Brain microvascular endothelial cell (primary cell): ENCODE measurements at regions not wholly inside any gene's neighbourhood (a gene's known extent, or its start where the extent isn't known, plus 50 kb on each side); places are given as distances from the start of the nearest gene placed in this dataset.

ENCODE experiments used
- DNase-seq: peaks from one replicate; pipeline ENCODE4 v3.0.0-alpha.2; 2020
- H3K27ac ChIP-seq: fragments of 250-450 bp; sonication (Bioruptor Pico); 2 replicates; pipeline ENCODE4 v1.5.1; 2020; ENCODE audit warnings: mild to moderate bottlenecking, moderate library complexity
- H3K27me3 ChIP-seq: fragments of 250-450 bp; sonication (Bioruptor Pico); replicated peaks from 2 replicates; pipeline ENCODE4 v1.5.1; 2020; ENCODE audit warnings: mild to moderate bottlenecking
- H3K36me3 ChIP-seq: fragments of 250-450 bp; sonication (Bioruptor Pico); replicated peaks from 2 replicates; pipeline ENCODE4 v1.5.1; 2020; ENCODE audit warnings: mild to moderate bottlenecking
- H3K4me3 ChIP-seq: 2 replicates; pipeline ENCODE4 v1.5.1; 2011; ENCODE audit warnings: low read depth, mild to moderate bottlenecking, control low read depth, low read length, moderate library complexity
- in situ Hi-C: cut with HindIII; loops from 2 replicates; pipeline ENCODE4 v1.10.0; 2017; ENCODE audit warnings: low sequenced_read_pairs, low pct_ligation_motif_present
- TF ChIP-seq, protein P1 (sequence below): IDR thresholded peaks from 2 replicates; pipeline ENCODE4 v1.5.1; 2011; ENCODE audit warnings: low read depth, mild to moderate bottlenecking, moderate library complexity, low read length, control low read depth, inconsistent platforms; ENCODE audit errors: missing control alignments

DNA sequence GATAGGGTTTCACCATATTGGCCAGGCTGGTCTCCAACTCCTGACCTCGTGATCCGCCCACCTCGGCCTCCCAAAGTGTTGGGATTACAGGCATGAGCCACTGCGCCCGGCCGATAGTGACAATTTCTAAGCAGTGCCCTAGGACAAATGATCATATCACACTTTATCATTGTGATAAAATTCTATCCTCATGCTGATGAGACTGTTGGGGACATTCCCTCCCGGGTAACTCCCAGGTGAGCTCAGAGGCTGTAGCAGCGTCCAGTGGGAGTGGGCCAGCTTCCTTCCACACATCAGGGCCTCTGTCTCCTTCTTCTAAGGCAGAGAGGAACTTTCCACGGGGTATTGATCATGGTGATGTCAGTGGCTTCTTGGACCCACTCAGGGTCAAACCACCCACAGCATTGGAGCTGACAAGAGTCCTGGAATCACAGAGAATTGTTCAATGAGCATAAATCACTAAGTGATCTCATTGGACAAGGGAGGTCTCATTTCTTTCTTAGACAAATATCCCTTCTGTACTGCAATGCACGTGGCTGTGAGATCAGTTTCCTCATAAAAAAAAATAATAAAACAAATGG lies 256.1 kb downstream of the KLF6 start:
- in situ Hi-C loops: no loop called here
- Histone ChIP-seq H3K4me3 (no peak overlapping the region), H3K27me3 (no peaks in the 10 kb centered on the region), H3K36me3 (no peaks in the 10 kb centered on the region), H3K27ac (no peak overlapping the region)
- TF ChIP-seq, protein P1, sequence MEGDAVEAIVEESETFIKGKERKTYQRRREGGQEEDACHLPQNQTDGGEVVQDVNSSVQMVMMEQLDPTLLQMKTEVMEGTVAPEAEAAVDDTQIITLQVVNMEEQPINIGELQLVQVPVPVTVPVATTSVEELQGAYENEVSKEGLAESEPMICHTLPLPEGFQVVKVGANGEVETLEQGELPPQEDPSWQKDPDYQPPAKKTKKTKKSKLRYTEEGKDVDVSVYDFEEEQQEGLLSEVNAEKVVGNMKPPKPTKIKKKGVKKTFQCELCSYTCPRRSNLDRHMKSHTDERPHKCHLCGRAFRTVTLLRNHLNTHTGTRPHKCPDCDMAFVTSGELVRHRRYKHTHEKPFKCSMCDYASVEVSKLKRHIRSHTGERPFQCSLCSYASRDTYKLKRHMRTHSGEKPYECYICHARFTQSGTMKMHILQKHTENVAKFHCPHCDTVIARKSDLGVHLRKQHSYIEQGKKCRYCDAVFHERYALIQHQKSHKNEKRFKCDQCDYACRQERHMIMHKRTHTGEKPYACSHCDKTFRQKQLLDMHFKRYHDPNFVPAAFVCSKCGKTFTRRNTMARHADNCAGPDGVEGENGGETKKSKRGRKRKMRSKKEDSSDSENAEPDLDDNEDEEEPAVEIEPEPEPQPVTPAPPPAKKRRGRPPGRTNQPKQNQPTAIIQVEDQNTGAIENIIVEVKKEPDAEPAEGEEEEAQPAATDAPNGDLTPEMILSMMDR: no peak
- no peak for DNase-seq

DNA sequence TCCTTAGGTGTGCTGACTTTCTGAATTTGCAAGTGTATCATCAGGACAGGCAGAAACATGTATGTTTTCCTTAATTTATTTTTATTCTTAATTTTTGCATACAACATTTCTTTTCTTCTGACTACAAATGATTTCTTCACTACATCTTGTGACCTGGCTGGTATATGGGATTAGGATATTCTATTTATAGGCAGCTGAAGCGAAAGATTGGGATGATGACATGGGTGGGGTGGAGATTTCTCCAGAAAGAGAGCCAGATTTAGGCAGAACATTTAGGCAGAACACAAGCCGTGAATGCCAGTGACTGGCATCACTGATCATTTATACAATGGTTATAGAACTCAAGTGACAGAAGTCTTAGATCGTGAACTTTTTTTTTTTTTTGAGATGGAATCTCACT lies 256.7 kb downstream of the KLF6 start:
- no peaks in the 10 kb centered on the region for H3K27me3 ChIP-seq
- no peak overlapping the region for H3K4me3 ChIP-seq
- H3K27ac ChIP-seq: no peak overlapping the region
- no peak for DNase-seq
- TF ChIP-seq, protein P1: no peak
- H3K36me3 ChIP-seq: no peaks in the 10 kb centered on the region
- in situ Hi-C loops: no loop called here

DNA sequence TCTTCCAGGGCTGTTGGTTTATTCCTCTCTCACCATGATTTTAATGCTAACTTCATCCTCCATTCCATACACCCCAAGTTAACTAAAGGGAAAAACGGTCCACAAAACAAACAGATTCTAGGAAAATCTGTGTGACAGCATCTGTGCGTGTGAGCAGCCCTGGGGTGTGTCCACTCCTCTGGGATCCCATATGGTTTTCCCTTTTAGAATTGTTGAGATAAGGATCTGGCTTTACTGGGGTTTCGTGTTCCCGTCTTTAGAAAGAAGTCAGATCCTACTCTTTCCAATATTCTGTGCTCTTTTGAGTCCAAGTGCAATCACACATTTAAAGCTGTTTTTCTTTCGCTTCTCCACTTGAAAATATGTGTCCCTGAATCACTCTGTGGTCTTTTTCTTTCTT lies 257.1 kb downstream of the KLF6 start:
- TF ChIP-seq, protein P1: no peak
- Histone ChIP-seq H3K4me3 (no peak overlapping the region), H3K36me3 (no peaks in the 10 kb centered on the region), H3K27me3 (no peaks in the 10 kb centered on the region), H3K27ac (peak overlapping the region; percentile 83)
- in situ Hi-C loops: no loop called here
- DNase-seq: peak; percentile 34

DNA sequence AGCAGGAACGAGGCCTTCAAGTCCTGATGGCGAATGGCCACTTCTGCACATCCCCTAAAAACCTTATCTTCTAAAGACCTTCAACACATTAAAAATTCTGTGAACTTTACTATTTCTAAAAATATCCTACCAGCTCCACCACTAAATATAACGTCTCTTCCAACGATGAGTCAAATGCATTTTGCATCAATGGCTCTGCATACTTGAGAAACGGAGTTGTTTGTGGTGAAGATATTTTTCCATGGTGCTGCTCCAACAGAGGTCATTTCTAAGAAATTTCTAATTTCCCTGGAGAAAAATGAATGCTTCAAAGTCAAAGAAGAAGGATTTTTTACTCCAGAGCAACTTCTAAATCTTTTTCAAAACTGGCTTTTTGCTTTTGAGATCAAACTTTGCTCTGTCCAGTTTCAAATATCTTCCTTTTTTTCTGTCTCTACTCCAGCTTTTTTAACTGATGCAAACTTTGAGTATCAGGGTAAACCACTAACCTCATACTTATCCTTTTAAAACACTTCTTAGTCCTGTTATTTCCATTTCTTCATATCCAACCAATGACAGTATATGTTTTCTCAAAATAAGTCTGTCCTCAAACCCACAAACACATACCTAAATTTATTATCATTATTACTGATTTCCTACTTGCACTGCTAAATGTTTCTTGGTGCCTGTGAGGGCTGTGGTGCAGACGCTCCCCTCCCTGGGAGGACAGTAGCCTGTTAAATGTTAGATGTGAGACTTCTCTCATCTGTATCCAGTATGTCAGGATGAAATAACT lies 258.1 kb downstream of the KLF6 start:
- TF ChIP-seq, protein P1: no peak
- H3K27me3 ChIP-seq: no peaks in the 10 kb centered on the region
- H3K27ac ChIP-seq: peak overlapping the region; percentile 83
- DNase-seq: peak; percentile 65
- in situ Hi-C loops: no loop called here
- H3K4me3 ChIP-seq: no peak overlapping the region
- H3K36me3 ChIP-seq: no peaks in the 10 kb centered on the region

DNA sequence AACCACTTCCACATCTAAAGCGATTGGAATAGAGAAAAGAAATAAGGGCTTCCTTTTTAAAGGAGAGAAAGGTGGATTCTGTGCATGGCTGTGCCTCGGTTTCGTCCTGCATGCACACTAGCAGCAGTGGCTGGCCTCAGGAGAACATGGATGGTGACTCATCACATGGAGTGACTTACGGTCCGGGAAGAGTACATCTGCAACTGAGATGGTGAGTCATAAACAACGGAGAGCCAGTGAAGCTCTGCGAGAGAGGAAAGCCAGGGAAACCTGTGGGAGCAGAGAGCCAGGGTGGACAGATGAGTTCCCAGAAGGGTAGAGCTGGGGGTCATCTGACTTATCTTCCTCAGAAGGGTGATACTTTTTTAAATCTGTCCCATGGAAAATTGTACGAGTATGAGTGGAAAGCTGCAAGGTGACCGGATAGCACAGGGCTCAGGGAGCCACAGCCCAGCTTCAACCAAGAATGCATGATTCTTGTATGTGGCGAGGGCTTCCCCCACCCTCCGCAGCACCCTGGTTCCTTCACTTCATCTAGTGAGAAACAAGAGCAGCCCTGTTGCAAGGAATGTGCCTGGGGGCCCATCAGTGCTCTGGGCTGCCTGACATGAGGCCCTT lies 259.1 kb downstream of the KLF6 start:
- no peak overlapping the region for H3K4me3 ChIP-seq
- in situ Hi-C loops: no loop called here
- no peaks in the 10 kb centered on the region for H3K27me3 ChIP-seq
- peak; percentile 97 for DNase-seq
- peak overlapping the region; percentile 83 for H3K27ac ChIP-seq
- TF ChIP-seq, protein P1: no peak
- no peaks in the 10 kb centered on the region for H3K36me3 ChIP-seq
